Neuronal stem cell (in vitro differentiated cells): ENCODE measurements at regions not wholly inside any gene's neighbourhood (a gene's known extent, or its start where the extent isn't known, plus 50 kb on each side); places are given as distances from the start of the nearest gene placed in this dataset.

Experiments
- DNase-seq: peaks from one replicate; pipeline ENCODE4 v3.0.0-alpha.2; 2013; ENCODE audit warnings: low spot score
- H2AFZ ChIP-seq: one replicate; pipeline ENCODE4 v1.6.1; 2013; ENCODE audit warnings: mild to moderate bottlenecking, low read length, inconsistent platforms
- H2AK5ac ChIP-seq: 2 replicates; pipeline ENCODE4 v1.6.1; 2013; ENCODE audit warnings: low read depth, mild to moderate bottlenecking, inconsistent platforms, low read length, moderate library complexity, mixed read lengths
- H2BK120ac ChIP-seq: 2 replicates; pipeline ENCODE4 v1.6.1; 2013; ENCODE audit warnings: low read depth, mild to moderate bottlenecking, inconsistent platforms, low read length, moderate library complexity, mixed read lengths
- H2BK12ac ChIP-seq: one replicate; pipeline ENCODE4 v1.6.1; 2013; ENCODE audit warnings: low read length, inconsistent platforms
- H2BK15ac ChIP-seq: 2 replicates; pipeline ENCODE4 v1.6.1; 2013; ENCODE audit warnings: mild to moderate bottlenecking, low read length, inconsistent platforms, mixed read lengths
- H2BK5ac ChIP-seq: one replicate; pipeline ENCODE4 v1.6.1; 2013; ENCODE audit warnings: inconsistent platforms, mild to moderate bottlenecking, low read length, moderate library complexity
- H3K14ac ChIP-seq: one replicate; pipeline ENCODE4 v1.6.1; 2013; ENCODE audit warnings: low read length, inconsistent platforms
- H3K18ac ChIP-seq: 2 replicates; pipeline ENCODE4 v1.6.1; 2013; ENCODE audit warnings: low read length, inconsistent platforms
- H3K23ac ChIP-seq: 2 replicates; pipeline ENCODE4 v1.6.1; 2013; ENCODE audit warnings: low read depth, mild to moderate bottlenecking, mixed read lengths, low read length, inconsistent platforms; ENCODE audit not compliant: poor library complexity
- H3K27ac ChIP-seq: replicated peaks from 3 replicates; pipeline ENCODE4 v1.5.1; 2013; ENCODE audit warnings: low read length, inconsistent platforms
- H3K27me3 ChIP-seq, 3 experiments: 2 replicates each; pipeline ENCODE4 v1.6.1; 2013; ENCODE audit warnings: low read length in 3 of 3, mild to moderate bottlenecking in 2 of 3, inconsistent platforms in 1 of 3, low read depth in 1 of 3, mixed read lengths in 1 of 3, moderate library complexity in 1 of 3; ENCODE audit not compliant: control insufficient read depth in 3 of 3, insufficient read depth in 3 of 3
- H3K36me3 ChIP-seq, 2 donors: replicated peaks in 1 of 2; 2 replicates each; pipeline ENCODE4 v1.6.1; 2013; ENCODE audit warnings: low read length in 2 of 2; ENCODE audit not compliant: control insufficient read depth in 2 of 2, insufficient read depth in 2 of 2
- H3K4ac ChIP-seq: 2 replicates; pipeline ENCODE4 v1.6.1; 2013; ENCODE audit warnings: inconsistent platforms, mild to moderate bottlenecking, low read length, moderate library complexity
- H3K4me1 ChIP-seq, 2 donors: 1 replicate in 1 of 2; 2 replicates in 1 of 2; pipeline ENCODE4 v1.6.1; 2013; ENCODE audit warnings: low read length in 2 of 2, low read depth in 1 of 2; ENCODE audit not compliant: control insufficient read depth in 2 of 2, insufficient read depth in 1 of 2
- H3K4me2 ChIP-seq: one replicate; pipeline ENCODE4 v1.6.1; 2013; ENCODE audit warnings: mild to moderate bottlenecking, low read length, inconsistent platforms; ENCODE audit not compliant: insufficient read depth, poor library complexity, severe bottlenecking
- H3K4me3 ChIP-seq, 2 donors: 2 replicates each; pipeline ENCODE4 v1.5.1; 2013; ENCODE audit warnings: low read length in 2 of 2, mild to moderate bottlenecking in 2 of 2, inconsistent platforms in 1 of 2, moderate library complexity in 1 of 2
- H3K79me1 ChIP-seq: one replicate; pipeline ENCODE4 v1.6.1; 2013; ENCODE audit warnings: low read depth, mild to moderate bottlenecking, inconsistent platforms, low read length, moderate library complexity
- H3K9ac ChIP-seq: one replicate; pipeline ENCODE4 v1.6.1; 2013; ENCODE audit warnings: mild to moderate bottlenecking, low read depth, low read length, inconsistent platforms; ENCODE audit not compliant: poor library complexity
- H3K9me3 ChIP-seq, 2 donors: replicated peaks in 1 of 2; 2 replicates each; pipeline versions ENCODE3 to v1.6.1; 2013; ENCODE audit warnings: low read length in 2 of 2, mild to moderate bottlenecking in 2 of 2, inconsistent platforms in 1 of 2, low read depth in 1 of 2, mixed read lengths in 1 of 2, moderate library complexity in 1 of 2; ENCODE audit not compliant: control insufficient read depth in 2 of 2, insufficient read depth in 1 of 2
- H4K8ac ChIP-seq: one replicate; pipeline ENCODE4 v1.6.1; 2013; ENCODE audit warnings: low read depth, mild to moderate bottlenecking, inconsistent platforms, low read length, moderate library complexity
- H4K91ac ChIP-seq: one replicate; pipeline ENCODE4 v1.6.1; 2013; ENCODE audit warnings: low read length, low read depth, mild to moderate bottlenecking, inconsistent platforms; ENCODE audit not compliant: poor library complexity
- WGBS, 2 donors: extraction: QIAGEN DNeasy Blood & Tissue Kit; methylation state at CpG; one replicate each; pipeline ENCODE4 v1.1.7; 2013; ENCODE audit warnings: missing lambda C conversion rate in 2 of 2, mixed read lengths in 1 of 2; ENCODE audit not compliant: insufficient read length in 2 of 2, insufficient replicate concordance in 1 of 2; ENCODE audit errors: extremely low coverage in 2 of 2; 5-methylcytosine and 5-hydroxymethylcytosine counted together

- Histone ChIP-seq H3K18ac (no peak overlapping the region), H3K4ac (no peak overlapping the region), H3K27me3 (no peaks in the 10 kb centered on the region)
These were observed 54.2 kb upstream of the CREB1 start for GRCh38 chr2:207475546-207475945.

GRCh38 chr2:207477896-207478295 is 51.9 kb upstream of the CREB1 start:
- H2BK15ac ChIP-seq = no peak overlapping the region
- H3K36me3 ChIP-seq = no peaks in the 10 kb centered on the region
- H3K9me3 ChIP-seq = no peaks in the 10 kb centered on the region
- no peak overlapping the region for H3K4me2 ChIP-seq
- H3K14ac ChIP-seq = no peak overlapping the region
- H3K4ac ChIP-seq = no peak overlapping the region
- H3K4me3 ChIP-seq = no peak overlapping the region
- H2BK12ac ChIP-seq = no peak overlapping the region
- H3K18ac ChIP-seq = no peak overlapping the region
- H4K8ac ChIP-seq = no peak overlapping the region
- H3K23ac ChIP-seq = no peak overlapping the region
- H3K27ac ChIP-seq = no peak overlapping the region
- no peak overlapping the region for H2AFZ ChIP-seq
- no peak overlapping the region for H2AK5ac ChIP-seq
- no peaks in the 10 kb centered on the region for H3K27me3 ChIP-seq
- no peak for DNase-seq
- WGBS, 2 donors = no CpG with 5 or more reads among the region's 5 CpGs
- peaks cover 4 to 5% of the 10 kb centered on the region in 2 donors for H3K4me1 ChIP-seq
- no peaks in the 10 kb centered on the region for H3K79me1 ChIP-seq
- no peak overlapping the region for H2BK5ac ChIP-seq
- H4K91ac ChIP-seq = no peak overlapping the region
- no peak overlapping the region for H2BK120ac ChIP-seq
- H3K9ac ChIP-seq = no peak overlapping the region

More at GRCh38 chr2:207475546-207475945, 54.2 kb upstream of the CREB1 start:
- no peaks in the 10 kb centered on the region for H3K79me1 ChIP-seq
- H3K4me1 ChIP-seq = peaks cover 4 to 11% of the 10 kb centered on the region in 2 donors
- H4K8ac ChIP-seq = no peak overlapping the region
- peak overlapping the region; percentile 26 for H2AFZ ChIP-seq
- H2BK120ac ChIP-seq = no peak overlapping the region
- no peak overlapping the region for H2BK15ac ChIP-seq
- H2AK5ac ChIP-seq = no peak overlapping the region
- no peak overlapping the region for H2BK5ac ChIP-seq
- H2BK12ac ChIP-seq = no peak overlapping the region
- no peak for DNase-seq
- H3K9ac ChIP-seq = no peak overlapping the region
- no peak overlapping the region for H3K4me3 ChIP-seq
- no peak overlapping the region for H4K91ac ChIP-seq
- H3K9me3 ChIP-seq = no peaks in the 10 kb centered on the region
- H3K36me3 ChIP-seq = no peaks in the 10 kb centered on the region
- no peak overlapping the region for H3K23ac ChIP-seq
- H3K4me2 ChIP-seq = no peak overlapping the region
- WGBS, 2 donors = no CpG with 5 or more reads among the region's 3 CpGs
- no peak overlapping the region for H3K14ac ChIP-seq
- no peak overlapping the region for H3K27ac ChIP-seq

GRCh38 chr2:207478572-207478971 is 51.2 kb upstream of the CREB1 start:
- no peak overlapping the region for H4K8ac ChIP-seq
- no peaks in the 10 kb centered on the region for H3K27me3 ChIP-seq
- H2BK15ac ChIP-seq = no peak overlapping the region
- H3K4me2 ChIP-seq = no peak overlapping the region
- H3K23ac ChIP-seq = no peak overlapping the region
- WGBS, 2 donors = no CpG with 5 or more reads among the region's 3 CpGs
- H3K18ac ChIP-seq = no peak overlapping the region
- no peak overlapping the region for H2BK120ac ChIP-seq
- no peak overlapping the region for H4K91ac ChIP-seq
- H3K79me1 ChIP-seq = no peaks in the 10 kb centered on the region
- H2AFZ ChIP-seq = no peak overlapping the region
- no peak overlapping the region for H2AK5ac ChIP-seq
- H3K36me3 ChIP-seq = no peaks in the 10 kb centered on the region
- H2BK5ac ChIP-seq = no peak overlapping the region
- no peak for DNase-seq
- no peaks in the 10 kb centered on the region for H3K9me3 ChIP-seq
- no peak overlapping the region for H3K14ac ChIP-seq
- no peak overlapping the region for H2BK12ac ChIP-seq
- H3K4me1 ChIP-seq = peaks cover under 1 to 3% of the 10 kb centered on the region in 2 donors
- no peak overlapping the region for H3K4ac ChIP-seq
- H3K4me3 ChIP-seq = no peak overlapping the region
- H3K9ac ChIP-seq = no peak overlapping the region
- no peak overlapping the region for H3K27ac ChIP-seq

- no peaks in the 10 kb centered on the region for H3K79me1 ChIP-seq
- no peak overlapping the region for H3K14ac ChIP-seq
- no peaks in the 10 kb centered on the region for H3K36me3 ChIP-seq
- no peak overlapping the region for H2AFZ ChIP-seq
- no peak for DNase-seq
- no CpG with 5 or more reads among the region's 5 CpGs for WGBS, 2 donors
- H3K4ac ChIP-seq = no peak overlapping the region
- no peak overlapping the region for H3K4me3 ChIP-seq
- no peak overlapping the region for H3K18ac ChIP-seq
- no peak overlapping the region for H3K23ac ChIP-seq
- H3K9ac ChIP-seq = no peak overlapping the region
- no peak overlapping the region for H4K8ac ChIP-seq
- H4K91ac ChIP-seq = no peak overlapping the region
- no peaks in the 10 kb centered on the region for H3K9me3 ChIP-seq
- H3K27ac ChIP-seq = no peak overlapping the region
- H3K4me1 ChIP-seq = peaks cover 0 to 2% of the 10 kb centered on the region in 2 donors
- no peak overlapping the region for H2BK12ac ChIP-seq
- no peak overlapping the region for H2BK120ac ChIP-seq
- H2BK5ac ChIP-seq = no peak overlapping the region
- no peaks in the 10 kb centered on the region for H3K27me3 ChIP-seq
- no peak overlapping the region for H3K4me2 ChIP-seq
- H2BK15ac ChIP-seq = no peak overlapping the region
- H2AK5ac ChIP-seq = no peak overlapping the region
These were observed 50.5 kb upstream of the CREB1 start for GRCh38 chr2:207479198-207479785.
